DOHH2 (cell line): ENCODE measurements at regions not wholly inside any gene's neighbourhood (a gene's known extent, or its start where the extent isn't known, plus 50 kb on each side); places are given as distances from the start of the nearest gene placed in this dataset.

ENCODE experiments used
- H3F3A ChIP-seq: fragments of 200-600 bp; sonication (generic), shearing (Covaris generic); 2 replicates; pipeline ENCODE4 v1.6.0; 2016; ENCODE audit warnings: antibody characterized with exemption, mild to moderate bottlenecking; ENCODE audit not compliant: control insufficient read depth, insufficient read depth
- H3K27ac ChIP-seq: fragments of 200-600 bp; sonication (generic); 2 replicates; pipeline ENCODE4 v1.5.1; 2014; ENCODE audit warnings: low read depth, mild to moderate bottlenecking, low read length, moderate library complexity
- H3K27me3 ChIP-seq: fragments of 200-600 bp; sonication (generic); 2 replicates; pipeline ENCODE4 v1.6.1; 2014; ENCODE audit warnings: mild to moderate bottlenecking, low read length, mixed read lengths; ENCODE audit not compliant: control insufficient read depth
- H3K36me3 ChIP-seq: fragments of 200-600 bp; sonication (generic); 2 replicates; pipeline ENCODE4 v1.6.1; 2014; ENCODE audit warnings: mild to moderate bottlenecking, low read length, moderate library complexity, mixed read lengths; ENCODE audit not compliant: control insufficient read depth
- H3K4me1 ChIP-seq: fragments of 200-600 bp; sonication (generic); 2 replicates; pipeline ENCODE4 v1.6.1; 2014; ENCODE audit warnings: mild to moderate bottlenecking, low read length, mixed read lengths; ENCODE audit not compliant: control insufficient read depth
- H3K4me2 ChIP-seq: fragments of 200-600 bp; sonication (generic); 2 replicates; pipeline ENCODE4 v1.6.0; 2014; ENCODE audit warnings: mild to moderate bottlenecking, low read length, moderate library complexity
- H3K4me3 ChIP-seq: fragments of 200-600 bp; sonication (generic); 2 replicates; pipeline ENCODE4 v1.5.1; 2014; ENCODE audit warnings: mild to moderate bottlenecking, low read length, mixed read lengths
- H3K79me2 ChIP-seq: fragments of 200-600 bp; sonication (generic); 2 replicates; pipeline ENCODE4 v1.6.1; 2014; ENCODE audit warnings: mild to moderate bottlenecking, low read length, mixed read lengths; ENCODE audit not compliant: control insufficient read depth
- H3K9me2 ChIP-seq: fragments of 200-600 bp; sonication (generic); replicated peaks from 2 replicates; pipeline ENCODE4 v1.6.1; 2014; ENCODE audit warnings: mild to moderate bottlenecking, low read length, mixed read lengths; ENCODE audit not compliant: control insufficient read depth
- H3K9me3 ChIP-seq: fragments of 200-600 bp; sonication (generic); 2 replicates; pipeline ENCODE4 v1.6.1; 2014; ENCODE audit warnings: antibody characterized with exemption, low read length, mixed read lengths; ENCODE audit not compliant: control insufficient read depth, insufficient read depth
- H4K20me1 ChIP-seq: fragments of 200-600 bp; sonication (generic); 2 replicates; pipeline ENCODE4 v1.6.0; 2014; ENCODE audit warnings: low read depth, mild to moderate bottlenecking, antibody characterized with exemption, low read length, moderate library complexity; ENCODE audit not compliant: control insufficient read depth, insufficient read depth
- EZH2phosphoT487 ChIP-seq: fragments of 200-600 bp; sonication (generic); IDR thresholded peaks from 2 replicates; pipeline ENCODE4 v1.6.1; 2017; ENCODE audit warnings: borderline replicate concordance, mild to moderate bottlenecking, antibody characterized with exemption, low read length, moderate library complexity, mixed read lengths
- TF ChIP-seq, protein P1 (sequence below): fragments of 200-600 bp; sonication (generic); IDR thresholded peaks from one replicate; pipeline ENCODE4 v1.5.1; 2014; ENCODE audit warnings: antibody characterized with exemption, mild to moderate bottlenecking, low read depth, low read length; ENCODE audit not compliant: poor library complexity, severe bottlenecking

DNA sequence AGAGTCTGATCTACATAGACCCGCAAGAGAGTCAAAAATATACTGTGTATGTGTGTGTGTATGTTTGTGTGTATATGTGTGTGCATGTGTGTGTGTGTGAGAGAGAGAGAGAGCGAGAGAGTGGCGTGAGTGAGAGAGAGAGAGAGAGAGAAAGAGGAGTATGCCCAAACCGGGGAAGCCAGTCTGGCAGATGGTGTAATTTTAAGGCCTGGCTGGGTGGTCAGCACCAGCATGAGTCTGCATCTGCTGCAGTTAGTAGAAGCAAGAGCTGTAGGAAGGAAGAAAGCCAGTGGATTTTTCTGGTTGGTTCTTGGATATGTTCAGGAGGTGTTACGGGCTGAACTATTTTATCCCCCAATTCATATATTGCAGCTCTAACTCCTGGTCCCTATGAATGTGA, 75.2 kb downstream of the ACTBL2 start:
- Histone ChIP-seq H3K27me3 (no peaks in the 10 kb centered on the region), H3K9me2 (no peaks in the 10 kb centered on the region), H3K4me2 (no peak overlapping the region), H3K36me3 (no peaks in the 10 kb centered on the region), H3K27ac (no peak overlapping the region), H3K79me2 (no peaks in the 10 kb centered on the region), H3K4me1 (no peaks in the 10 kb centered on the region), H3K4me3 (no peak overlapping the region), H3K9me3 (no peaks in the 10 kb centered on the region), H4K20me1 (no peaks in the 10 kb centered on the region), H3F3A (no peaks in the 10 kb centered on the region)
- TF ChIP-seq, protein P1, sequence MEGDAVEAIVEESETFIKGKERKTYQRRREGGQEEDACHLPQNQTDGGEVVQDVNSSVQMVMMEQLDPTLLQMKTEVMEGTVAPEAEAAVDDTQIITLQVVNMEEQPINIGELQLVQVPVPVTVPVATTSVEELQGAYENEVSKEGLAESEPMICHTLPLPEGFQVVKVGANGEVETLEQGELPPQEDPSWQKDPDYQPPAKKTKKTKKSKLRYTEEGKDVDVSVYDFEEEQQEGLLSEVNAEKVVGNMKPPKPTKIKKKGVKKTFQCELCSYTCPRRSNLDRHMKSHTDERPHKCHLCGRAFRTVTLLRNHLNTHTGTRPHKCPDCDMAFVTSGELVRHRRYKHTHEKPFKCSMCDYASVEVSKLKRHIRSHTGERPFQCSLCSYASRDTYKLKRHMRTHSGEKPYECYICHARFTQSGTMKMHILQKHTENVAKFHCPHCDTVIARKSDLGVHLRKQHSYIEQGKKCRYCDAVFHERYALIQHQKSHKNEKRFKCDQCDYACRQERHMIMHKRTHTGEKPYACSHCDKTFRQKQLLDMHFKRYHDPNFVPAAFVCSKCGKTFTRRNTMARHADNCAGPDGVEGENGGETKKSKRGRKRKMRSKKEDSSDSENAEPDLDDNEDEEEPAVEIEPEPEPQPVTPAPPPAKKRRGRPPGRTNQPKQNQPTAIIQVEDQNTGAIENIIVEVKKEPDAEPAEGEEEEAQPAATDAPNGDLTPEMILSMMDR = no peak
- no peak for TF ChIP-seq EZH2phosphoT487

DNA sequence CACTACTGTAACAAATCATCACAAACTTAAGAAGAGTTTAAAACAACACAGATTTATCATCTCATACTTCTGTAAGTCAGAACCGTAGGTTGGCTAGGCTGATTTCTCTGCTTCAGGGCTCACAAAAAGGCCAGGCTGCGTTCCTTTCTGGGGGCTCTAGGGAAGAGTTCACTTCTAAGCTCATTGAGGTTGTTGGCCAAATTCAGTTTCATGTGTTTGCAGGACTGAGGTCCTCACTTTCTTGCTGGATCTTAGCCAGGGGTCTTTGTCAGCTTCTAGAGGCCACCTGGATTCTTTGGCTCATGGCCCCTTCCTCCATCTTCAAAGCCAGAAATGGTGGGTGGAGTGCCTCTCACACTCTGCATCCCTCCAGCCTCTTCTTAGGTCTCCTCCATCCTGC, 76.0 kb downstream of the ACTBL2 start:
- Histone ChIP-seq H3K27ac (no peak overlapping the region), H3K9me3 (no peaks in the 10 kb centered on the region), H3K27me3 (no peaks in the 10 kb centered on the region), H3K79me2 (no peaks in the 10 kb centered on the region), H3K36me3 (no peaks in the 10 kb centered on the region), H3K9me2 (no peaks in the 10 kb centered on the region), H3K4me2 (no peak overlapping the region), H3K4me3 (no peak overlapping the region), H3K4me1 (no peaks in the 10 kb centered on the region), H3F3A (no peaks in the 10 kb centered on the region), H4K20me1 (no peaks in the 10 kb centered on the region)
- TF ChIP-seq, protein P1 = no peak
- no peak for TF ChIP-seq EZH2phosphoT487

DNA sequence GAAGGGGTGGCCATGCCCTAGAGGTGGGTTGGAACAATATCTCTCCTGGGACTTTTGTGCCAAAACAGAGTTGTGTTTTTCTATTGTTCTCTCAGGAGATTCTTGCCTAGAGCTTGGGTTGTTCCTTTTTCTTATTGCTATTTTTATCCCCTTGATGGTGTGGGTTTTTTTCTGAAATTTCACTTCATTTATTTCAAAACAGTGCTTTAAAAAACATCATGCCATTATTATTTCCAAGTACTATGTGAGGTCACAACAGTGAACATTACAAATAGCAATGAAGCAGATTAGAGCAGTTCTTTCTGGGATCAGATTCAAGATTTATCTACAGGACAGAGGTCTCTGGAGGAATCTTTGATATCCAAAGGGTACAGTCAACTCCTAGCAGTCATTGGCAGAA, 76.6 kb downstream of the ACTBL2 start:
- Histone ChIP-seq H3K4me1 (no peaks in the 10 kb centered on the region), H3K79me2 (no peaks in the 10 kb centered on the region), H3K9me2 (no peaks in the 10 kb centered on the region), H3K4me3 (no peak overlapping the region), H3F3A (no peaks in the 10 kb centered on the region), H3K36me3 (no peaks in the 10 kb centered on the region), H3K9me3 (no peaks in the 10 kb centered on the region), H4K20me1 (no peaks in the 10 kb centered on the region), H3K27me3 (no peaks in the 10 kb centered on the region), H3K27ac (no peak overlapping the region), H3K4me2 (no peak overlapping the region)
- TF ChIP-seq, protein P1 = no peak
- no peak for TF ChIP-seq EZH2phosphoT487

DNA sequence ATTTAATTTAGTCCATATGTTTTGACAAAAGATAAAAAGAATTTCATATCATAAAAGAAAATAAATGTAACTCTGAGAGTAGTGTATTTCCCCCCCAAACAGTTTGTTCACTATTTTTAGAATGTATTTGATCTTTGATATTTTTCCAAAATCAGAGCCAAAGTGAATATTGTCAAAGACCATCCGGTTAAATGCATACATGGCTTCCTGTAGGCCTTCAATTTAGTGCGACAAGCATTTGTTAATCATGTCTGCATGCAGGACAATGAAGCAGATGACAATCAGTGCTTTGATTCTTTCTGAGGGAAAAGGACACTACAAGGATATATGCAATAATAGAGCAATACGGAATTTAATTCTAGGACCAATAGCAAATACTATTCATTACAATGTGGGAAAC, 79.8 kb downstream of the ACTBL2 start:
- Histone ChIP-seq H3K4me1 (no peaks in the 10 kb centered on the region), H3K27me3 (no peaks in the 10 kb centered on the region), H3K27ac (no peak overlapping the region), H3K9me2 (no peaks in the 10 kb centered on the region), H3K4me3 (no peak overlapping the region), H4K20me1 (no peaks in the 10 kb centered on the region), H3K9me3 (no peaks in the 10 kb centered on the region), H3F3A (no peaks in the 10 kb centered on the region), H3K79me2 (no peaks in the 10 kb centered on the region), H3K4me2 (no peak overlapping the region), H3K36me3 (no peaks in the 10 kb centered on the region)
- TF ChIP-seq, protein P1 = no peak
- no peak for TF ChIP-seq EZH2phosphoT487
